ENCODE measurements at regions not wholly inside any gene's neighbourhood (a gene's known extent, or its start where the extent isn't known, plus 50 kb on each side); places are given as distances from the start of the nearest gene placed in this dataset.

- Histone ChIP-seq H3K4me1 (ENCODE audit: insufficient read depth, low read length) (no peaks in the 10 kb centered on the region), H3K9me3 (ENCODE audit: low read length) (no peaks in the 10 kb centered on the region), H3K36me3 (replicated peaks in 1 of 2; ENCODE audit: control insufficient read depth in 1 of 2, insufficient read depth in 2 of 2, low read length in 2 of 2) (no peaks in the 10 kb centered on the region), H3K9ac (ENCODE audit: insufficient read depth, low read depth, low read length) (no peak overlapping the region), H4K20me1 (ENCODE audit: insufficient read depth, low read length) (no peaks in the 10 kb centered on the region), H3K27me3 (ENCODE audit: control insufficient read depth in 1 of 2, insufficient read depth in 2 of 2, low read length in 2 of 2) (no peaks in the 10 kb centered on the region), H3K27ac (ENCODE audit: extremely low read length, insufficient read depth, low read length) (no peak overlapping the region), H3K4me2 (ENCODE audit: low read depth, low read length) (no peak overlapping the region), H3K79me2 (ENCODE audit: insufficient read depth, low read length) (no peaks in the 10 kb centered on the region), H2AFZ (ENCODE audit: low read length) (no peak overlapping the region), H3K4me3 (replicated peaks in 1 of 3; ENCODE audit: insufficient read depth in 1 of 3, low read depth in 2 of 3, low read length in 3 of 3) (no peak overlapping the region)
- POLR2A ChIA-PET = no interaction called here
- ATAC-seq (no peak), DNase-seq (ENCODE audit: low spot score) (no peak), FAIRE-seq (no peak)
- BruUV-seq (replicated peaks) = no TSS peak
- in situ Hi-C loops (cut with HindIII; ENCODE audit: extremely low pct_ligation_motif_present, low pct_unique_long_range_greater_than_20kb) = no loop called here
- CTCF ChIA-PET (ENCODE audit: low intra/inter-chr PET ratio, low total read pairs) = no interaction called here
- intact Hi-C loops (cut with micrococcal nuclease; ENCODE audit: unreplicated experiment) = no loop called here
- WGBS (ENCODE audit: low lambda C conversion rate) = 29% methylated on average over 3 of the region's 3 CpGs
- no peak for TF ChIP-seq KLF15 (CRISPR knock-in tag; IDR thresholded peaks at IDR 0.05; ENCODE audit: borderline replicate concordance)
- no peak for TF ChIP-seq ZNF274 (CRISPR knock-in tag; IDR thresholded peaks at IDR 0.05)
- no peak for TF ChIP-seq RXRA (CRISPR knock-in tag; IDR thresholded peaks at IDR 0.05)
- TF ChIP-seq RARG (CRISPR knock-in tag; IDR thresholded peaks at IDR 0.05; ENCODE audit: low read depth) = no peak
- TF ChIP-seq ZNF234 (CRISPR knock-in tag; conservative IDR thresholded peaks at IDR 0.05) = no peak
- no peak for TF ChIP-seq MXD1 (CRISPR knock-in tag; IDR thresholded peaks at IDR 0.05)
- no peak for TF ChIP-seq BRF2 (CRISPR knock-in tag; IDR thresholded peaks at IDR 0.05)
- no peak for TF ChIP-seq SALL2 (CRISPR knock-in tag; IDR thresholded peaks at IDR 0.05)
- TF ChIP-seq ZNF281 (CRISPR knock-in tag; IDR thresholded peaks at IDR 0.05; ENCODE audit: borderline replicate concordance) = no peak
- TF ChIP-seq GATAD1 (CRISPR knock-in tag; IDR thresholded peaks at IDR 0.05) = no peak
- TF ChIP-seq ZNF879 (CRISPR knock-in tag; IDR thresholded peaks at IDR 0.05) = no peak
- TF ChIP-seq ZFP36 (IDR thresholded peaks at IDR 0.05; ENCODE audit: borderline replicate concordance, low read depth, low read length, partially characterized antibody) = no peak
- no peak for TF ChIP-seq CREM (IDR thresholded peaks at IDR 0.05)
- no peak for TF ChIP-seq CREM (CRISPR knock-in tag; IDR thresholded peaks at IDR 0.05)
- no peak for TF ChIP-seq IRF1 (CRISPR knock-in tag; IDR thresholded peaks at IDR 0.05; ENCODE audit: low read depth)
- no peak for TF ChIP-seq SKIL (CRISPR knock-in tag; IDR thresholded peaks at IDR 0.05; ENCODE audit: borderline replicate concordance)
- no peak for TF ChIP-seq MTF1 (CRISPR knock-in tag; IDR thresholded peaks at IDR 0.05)
Observed at GRCh38 chr6:76418560-76419223, 346.2 kb upstream of the IMPG1 start.

All from HepG2 (cell line).